GM19438 (cell line): ENCODE measurements at regions not wholly inside any gene's neighbourhood (a gene's known extent, or its start where the extent isn't known, plus 50 kb on each side); places are given as distances from the start of the nearest gene placed in this dataset.

Source experiments
- ATAC-seq: cut with Tn5 transposase; IDR thresholded peaks from one replicate; pipeline ENCODE4 v1.9.1; 2021; ENCODE audit warnings: low read depth; ENCODE audit not compliant: unreplicated experiment

GRCh38 chr10:83346266-83346910 lies 792.9 kb upstream of the GHITM start:
- no peak for ATAC-seq

GRCh38 chr10:83352588-83352987 lies 786.7 kb upstream of the GHITM start:
- no peak for ATAC-seq

- ATAC-seq, result no peak
These were observed 784.9 kb upstream of the GHITM start for GRCh38 chr10:83354456-83354855.

GRCh38 chr10:83357004-83357403 lies 782.3 kb upstream of the GHITM start:
- ATAC-seq, result no peak

- ATAC-seq, result no peak
These were observed 781.7 kb upstream of the GHITM start for GRCh38 chr10:83357627-83358026.

GRCh38 chr10:83367036-83367435 lies 772.3 kb upstream of the GHITM start:
- no peak for ATAC-seq

GRCh38 chr10:83371696-83372490 lies 767.4 kb upstream of the GHITM start:
- ATAC-seq, result no peak

GRCh38 chr10:83372646-83373045 lies 766.7 kb upstream of the GHITM start:
- ATAC-seq, result no peak

- ATAC-seq, result no peak
These were observed 765.6 kb upstream of the GHITM start for GRCh38 chr10:83373671-83374070.

- ATAC-seq, result no peak
These were observed 764.6 kb upstream of the GHITM start for GRCh38 chr10:83374741-83375140.

- ATAC-seq, result no peak
These were observed 764.0 kb upstream of the GHITM start for GRCh38 chr10:83375274-83375673.

- no peak for ATAC-seq
These were observed 741.5 kb upstream of the GHITM start for GRCh38 chr10:83397806-83398205.

- ATAC-seq, result no peak
These were observed 728.7 kb upstream of the GHITM start for GRCh38 chr10:83410570-83410969.

- no peak for ATAC-seq
These were observed 714.0 kb upstream of the GHITM start for GRCh38 chr10:83425306-83425705.

GRCh38 chr10:83427101-83427500 lies 712.2 kb upstream of the GHITM start:
- ATAC-seq, result no peak

- ATAC-seq, result no peak
These were observed 706.9 kb upstream of the GHITM start for GRCh38 chr10:83432261-83433045.

GRCh38 chr10:83433705-83434104 lies 705.6 kb upstream of the GHITM start:
- ATAC-seq, result no peak

- ATAC-seq, result no peak
These were observed 691.3 kb upstream of the GHITM start for GRCh38 chr10:83448013-83448412.

- no peak for ATAC-seq
These were observed 680.7 kb upstream of the GHITM start for GRCh38 chr10:83458611-83459010.

GRCh38 chr10:83459124-83459523 lies 680.2 kb upstream of the GHITM start:
- ATAC-seq, result no peak

GRCh38 chr10:83469728-83470331 lies 669.5 kb upstream of the GHITM start:
- ATAC-seq, result no peak
